IPS-20b (cell line): ENCODE measurements at regions not wholly inside any gene's neighbourhood (a gene's known extent, or its start where the extent isn't known, plus 50 kb on each side); places are given as distances from the start of the nearest gene placed in this dataset.

Experiments
- H3K27ac ChIP-seq: one replicate; pipeline ENCODE4 v1.5.1; 2013; ENCODE audit warnings: low read length
- H3K27me3 ChIP-seq: 2 replicates; pipeline ENCODE4 v1.6.1; 2013; ENCODE audit warnings: mild to moderate bottlenecking, low read length, inconsistent platforms; ENCODE audit not compliant: insufficient read depth
- H3K36me3 ChIP-seq: 2 replicates; pipeline ENCODE4 v1.6.1; 2013; ENCODE audit warnings: low read depth, mild to moderate bottlenecking, inconsistent platforms, low read length, moderate library complexity; ENCODE audit not compliant: insufficient read depth
- H3K4me1 ChIP-seq: 2 replicates; pipeline ENCODE4 v1.6.1; 2013; ENCODE audit warnings: mild to moderate bottlenecking, control low read depth, inconsistent platforms, low read length, moderate library complexity; ENCODE audit not compliant: insufficient read depth
- H3K4me3 ChIP-seq: 2 replicates; pipeline ENCODE4 v1.5.1; 2013; ENCODE audit warnings: mild to moderate bottlenecking, low read length, inconsistent platforms
- H3K9ac ChIP-seq: 2 replicates; pipeline ENCODE4 v1.6.1; 2013; ENCODE audit warnings: low read depth, mild to moderate bottlenecking, inconsistent platforms, low read length, moderate library complexity
- H3K9me3 ChIP-seq: 2 replicates; pipeline ENCODE4 v1.6.1; 2013; ENCODE audit warnings: mild to moderate bottlenecking, low read depth, low read length, inconsistent platforms; ENCODE audit not compliant: insufficient read depth

DNA sequence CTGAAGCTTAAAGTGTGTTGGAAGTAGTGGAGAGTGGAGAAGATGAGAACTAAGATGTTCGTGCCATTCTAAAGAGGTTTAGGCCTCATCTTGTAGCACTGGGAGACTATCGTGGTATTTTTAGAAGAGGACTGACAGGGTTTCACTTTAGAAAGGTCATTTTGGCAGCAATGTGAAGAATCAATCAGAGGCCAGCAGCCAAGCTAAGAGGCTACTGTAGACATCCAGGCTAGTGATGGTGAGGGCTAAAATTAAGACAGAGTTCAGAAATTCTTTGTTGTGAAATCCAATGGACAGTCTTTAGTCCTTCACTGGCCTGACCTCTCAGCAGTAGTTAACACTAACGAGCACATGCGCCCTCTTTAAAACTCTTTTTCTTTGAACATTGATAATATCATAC is 288.2 kb downstream of the TBL1XR1 start:
- H3K9ac ChIP-seq: no peak overlapping the region
- no peak overlapping the region for H3K27ac ChIP-seq
- H3K9me3 ChIP-seq: no peaks in the 10 kb centered on the region
- 0 out of 2 replicates have a peak, but pooled peaks cover 4% of the 10 kb centered on the region for H3K4me1 ChIP-seq
- no peaks in the 10 kb centered on the region for H3K36me3 ChIP-seq
- H3K4me3 ChIP-seq: no peak overlapping the region
- no peaks in the 10 kb centered on the region for H3K27me3 ChIP-seq

DNA sequence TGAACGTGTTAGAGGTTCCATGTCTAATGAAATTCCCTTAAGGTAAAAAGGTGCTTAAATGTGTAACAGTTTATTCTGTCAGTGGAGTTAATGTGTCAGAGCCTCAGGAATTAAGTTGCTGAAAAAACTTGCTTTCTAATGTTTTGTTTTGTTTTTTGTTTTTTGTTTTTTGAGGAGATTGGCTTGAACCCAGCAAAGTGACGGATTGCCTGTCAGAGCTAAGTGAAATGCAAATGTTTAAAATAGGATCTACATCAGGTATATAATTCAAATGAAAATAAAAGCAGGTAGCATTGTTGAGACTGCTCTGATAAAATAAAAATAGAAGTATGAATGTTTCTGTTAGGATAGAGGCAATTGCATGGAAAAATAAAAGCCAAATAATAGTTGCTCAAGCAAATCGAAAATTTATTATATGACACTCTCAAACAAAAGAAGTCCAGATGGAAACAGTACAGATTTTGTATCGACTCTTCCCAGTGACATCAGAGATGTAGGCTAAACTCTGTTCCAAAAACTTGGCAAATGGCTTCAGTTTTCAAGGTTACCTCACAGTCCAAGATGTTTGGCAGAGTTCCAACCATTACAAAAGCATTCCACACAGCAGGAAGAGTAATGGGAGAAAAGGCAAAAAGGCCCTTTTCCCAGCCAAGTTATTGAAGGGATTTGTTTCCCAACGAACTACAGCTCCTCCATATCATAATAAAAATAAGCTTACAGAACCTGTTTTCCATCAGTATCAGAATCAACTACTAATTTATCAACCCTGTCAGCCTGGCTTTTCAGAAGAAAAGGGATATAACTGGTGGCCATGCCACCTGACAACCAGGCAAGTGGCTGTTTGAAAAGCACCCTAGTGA is 291.0 kb downstream of the TBL1XR1 start:
- 0 out of 2 replicates have a peak, but pooled peaks cover 4% of the 10 kb centered on the region for H3K4me1 ChIP-seq
- H3K9me3 ChIP-seq: no peaks in the 10 kb centered on the region
- H3K27ac ChIP-seq: no peak overlapping the region
- no peak overlapping the region for H3K4me3 ChIP-seq
- H3K27me3 ChIP-seq: no peaks in the 10 kb centered on the region
- no peaks in the 10 kb centered on the region for H3K36me3 ChIP-seq
- no peak overlapping the region for H3K9ac ChIP-seq

DNA sequence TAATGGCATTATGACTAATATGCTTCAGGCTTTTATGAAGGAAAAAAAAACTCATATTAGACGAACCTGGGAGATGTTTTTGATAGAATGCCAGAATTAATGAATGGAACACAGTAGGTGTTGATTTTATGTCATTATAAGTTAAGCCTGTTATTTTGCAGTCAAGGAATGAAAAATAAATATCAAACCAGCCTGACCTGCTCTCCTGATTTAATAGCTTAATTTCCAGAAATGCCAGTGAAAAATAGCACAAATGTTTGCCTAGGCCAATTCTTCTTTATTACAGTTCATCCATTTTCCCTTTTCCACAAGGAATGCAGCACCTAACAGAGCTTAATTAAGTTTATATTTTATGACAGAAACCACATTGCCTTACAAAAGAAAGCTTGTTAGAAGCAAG is 292.0 kb downstream of the TBL1XR1 start:
- H3K4me1 ChIP-seq: 0 out of 2 replicates have a peak, but pooled peaks cover 4% of the 10 kb centered on the region
- H3K27ac ChIP-seq: no peak overlapping the region
- no peak overlapping the region for H3K9ac ChIP-seq
- no peak overlapping the region for H3K4me3 ChIP-seq
- H3K9me3 ChIP-seq: no peaks in the 10 kb centered on the region
- H3K27me3 ChIP-seq: no peaks in the 10 kb centered on the region
- H3K36me3 ChIP-seq: no peaks in the 10 kb centered on the region

DNA sequence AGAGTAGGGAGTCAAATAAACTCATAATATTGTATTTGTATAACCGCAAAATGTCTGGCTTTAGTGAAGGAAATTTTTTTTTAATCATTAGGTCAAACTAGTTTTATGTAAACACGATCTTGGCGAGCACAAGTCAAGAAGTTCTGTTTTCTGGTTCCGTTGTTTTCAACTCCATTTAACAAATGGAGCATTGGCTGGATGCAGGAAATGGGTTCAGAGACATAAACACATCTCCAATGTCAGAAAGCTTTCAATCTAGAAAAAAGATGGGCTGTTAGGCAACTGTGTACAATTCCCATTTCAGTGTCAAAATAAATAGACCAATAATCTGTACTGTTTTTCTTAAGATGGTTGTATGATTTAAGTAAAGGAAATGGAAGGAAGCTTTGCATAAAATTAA is 292.8 kb downstream of the TBL1XR1 start:
- Histone ChIP-seq H3K36me3 (no peaks in the 10 kb centered on the region), H3K27ac (no peak overlapping the region), H3K27me3 (no peaks in the 10 kb centered on the region), H3K4me1 (0 out of 2 replicates have a peak, but pooled peaks cover 4% of the 10 kb centered on the region), H3K4me3 (no peak overlapping the region), H3K9ac (no peak overlapping the region), H3K9me3 (no peaks in the 10 kb centered on the region)

DNA sequence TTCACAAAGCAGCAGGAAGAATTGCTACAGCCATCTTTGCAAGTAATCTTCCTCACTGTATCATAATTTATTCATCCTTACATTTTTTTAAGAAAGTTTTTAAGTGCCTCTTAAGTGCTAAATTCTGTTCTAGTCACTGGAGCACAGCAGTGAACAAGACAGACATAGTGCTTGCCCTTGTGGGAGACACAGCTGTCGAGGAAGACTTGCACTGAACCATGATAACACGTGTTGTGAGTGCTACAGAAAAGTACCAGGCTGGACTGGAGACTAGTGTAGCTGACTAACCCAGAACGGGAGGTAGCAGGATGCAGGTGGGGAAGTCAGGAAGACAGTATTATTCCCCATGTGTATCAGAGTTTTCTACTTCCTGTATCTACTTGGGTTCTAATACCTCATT is 300.6 kb downstream of the TBL1XR1 start:
- no peaks in the 10 kb centered on the region for H3K9me3 ChIP-seq
- no peak overlapping the region for H3K27ac ChIP-seq
- no peaks in the 10 kb centered on the region for H3K4me1 ChIP-seq
- no peak overlapping the region for H3K9ac ChIP-seq
- H3K36me3 ChIP-seq: no peaks in the 10 kb centered on the region
- no peak overlapping the region for H3K4me3 ChIP-seq
- H3K27me3 ChIP-seq: no peaks in the 10 kb centered on the region

DNA sequence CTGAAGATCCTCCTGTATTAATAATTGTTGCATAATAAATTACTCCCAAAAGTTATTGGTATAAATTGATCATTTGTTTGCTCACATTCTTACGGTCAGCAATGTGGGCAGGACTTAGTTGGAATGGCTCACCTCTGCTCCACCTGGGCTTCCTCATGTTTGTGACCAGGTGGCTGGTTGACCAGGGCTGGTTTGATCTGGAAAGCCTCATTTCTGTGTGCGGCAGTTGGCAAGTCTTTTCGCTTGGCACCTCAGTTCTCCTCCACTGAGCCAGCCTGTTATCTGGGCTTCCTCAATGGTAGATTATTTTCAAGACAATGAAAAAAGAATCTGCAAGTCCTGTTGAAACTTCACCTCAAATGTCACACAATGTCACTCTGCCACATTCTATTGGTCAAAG is 301.1 kb downstream of the TBL1XR1 start:
- no peak overlapping the region for H3K27ac ChIP-seq
- H3K9me3 ChIP-seq: no peaks in the 10 kb centered on the region
- H3K36me3 ChIP-seq: no peaks in the 10 kb centered on the region
- H3K9ac ChIP-seq: no peak overlapping the region
- H3K4me1 ChIP-seq: no peaks in the 10 kb centered on the region
- H3K27me3 ChIP-seq: no peaks in the 10 kb centered on the region
- H3K4me3 ChIP-seq: no peak overlapping the region

DNA sequence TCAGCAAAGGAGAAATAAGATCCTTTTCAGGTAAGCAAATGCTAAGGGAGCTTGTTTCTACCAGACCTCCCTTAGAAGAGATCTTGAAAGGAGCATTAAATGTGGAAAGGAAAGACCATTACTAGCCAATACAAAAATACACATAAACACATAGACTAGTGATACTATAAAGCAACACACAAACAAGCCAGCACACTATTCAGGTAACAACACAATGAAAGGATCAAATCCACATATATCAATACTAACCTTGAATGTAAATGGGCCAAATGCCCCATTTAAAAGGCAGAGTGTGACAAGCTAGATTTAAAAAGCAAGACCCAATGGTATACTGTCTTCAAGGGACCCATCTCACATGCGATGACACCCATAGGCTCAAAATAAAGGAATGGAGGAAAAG is 317.6 kb downstream of the TBL1XR1 start:
- Histone ChIP-seq H3K36me3 (no peaks in the 10 kb centered on the region), H3K4me1 (no peaks in the 10 kb centered on the region), H3K9ac (no peak overlapping the region), H3K9me3 (peaks cover 3% of the 10 kb centered on the region), H3K27ac (no peak overlapping the region), H3K27me3 (no peaks in the 10 kb centered on the region), H3K4me3 (no peak overlapping the region)

DNA sequence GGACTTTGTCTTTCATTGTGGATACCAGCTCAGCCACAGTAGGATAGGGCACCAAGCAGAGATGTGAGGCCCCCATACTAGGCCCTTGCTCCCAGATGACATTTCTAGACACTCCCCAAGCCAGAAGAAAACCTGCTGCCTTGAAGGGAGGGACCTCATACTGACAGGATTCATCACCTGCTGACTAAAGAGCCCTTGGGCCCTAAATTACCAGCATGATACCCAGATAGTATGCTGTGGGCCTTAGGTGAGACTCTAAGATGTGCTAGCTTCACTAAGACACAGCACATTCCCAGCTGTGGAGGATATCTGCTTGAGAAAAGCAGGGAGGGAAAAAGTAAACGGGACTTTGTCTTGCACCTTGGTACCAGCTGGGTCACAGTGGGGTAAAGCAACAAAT is 324.0 kb downstream of the TBL1XR1 start:
- H3K36me3 ChIP-seq: no peaks in the 10 kb centered on the region
- H3K4me1 ChIP-seq: peaks cover 3% of the 10 kb centered on the region; the same call in 1 of the 2 replicates
- H3K9me3 ChIP-seq: peaks cover 10% of the 10 kb centered on the region
- H3K9ac ChIP-seq: no peak overlapping the region
- no peak overlapping the region for H3K27ac ChIP-seq
- H3K4me3 ChIP-seq: no peak overlapping the region
- no peaks in the 10 kb centered on the region for H3K27me3 ChIP-seq

DNA sequence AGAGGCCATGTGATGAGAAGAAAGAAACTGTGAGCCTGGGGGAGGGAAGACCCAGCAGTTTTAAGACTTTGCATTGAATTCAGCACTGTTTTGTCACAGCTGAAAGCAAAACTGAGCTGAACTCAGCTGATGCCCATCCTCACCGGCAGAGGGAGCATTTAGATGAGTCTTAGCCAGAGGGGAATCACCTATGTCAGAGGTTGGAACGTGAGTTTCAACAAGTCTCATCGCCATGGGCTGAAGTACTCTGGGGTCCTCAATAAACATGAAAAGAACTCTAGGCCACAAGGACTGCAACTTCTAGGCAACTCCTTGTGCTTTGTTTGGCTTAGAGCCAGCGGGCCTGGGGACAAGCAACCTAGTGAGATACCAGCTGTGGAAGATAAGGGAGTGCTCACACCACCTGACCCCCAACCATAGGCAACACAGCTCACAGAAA is 324.5 kb downstream of the TBL1XR1 start:
- no peak overlapping the region for H3K27ac ChIP-seq
- no peaks in the 10 kb centered on the region for H3K36me3 ChIP-seq
- no peak overlapping the region for H3K9ac ChIP-seq
- no peak overlapping the region for H3K4me3 ChIP-seq
- H3K9me3 ChIP-seq: peaks cover 10% of the 10 kb centered on the region
- H3K4me1 ChIP-seq: peaks cover 3% of the 10 kb centered on the region; the same call in 1 of the 2 replicates
- H3K27me3 ChIP-seq: no peaks in the 10 kb centered on the region

DNA sequence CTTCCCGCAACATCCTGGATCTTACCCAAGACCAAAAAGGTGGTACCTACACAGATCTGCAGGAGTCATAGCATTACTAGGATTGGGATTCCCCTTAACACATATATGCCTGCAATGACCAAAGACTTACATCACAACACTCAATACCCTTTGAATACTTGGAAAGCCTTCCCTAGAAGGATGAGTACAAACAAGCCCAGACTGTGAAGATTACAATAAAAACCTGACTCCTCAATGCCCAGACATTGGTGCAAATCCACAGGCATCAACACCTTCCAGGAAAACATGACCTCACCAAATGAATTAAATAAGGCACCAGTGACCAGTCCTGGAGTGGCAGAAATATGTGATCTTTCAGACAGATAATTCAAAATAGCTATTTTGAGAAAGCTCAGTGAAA is 326.8 kb downstream of the TBL1XR1 start:
- H3K4me1 ChIP-seq: peaks cover 3% of the 10 kb centered on the region; the same call in 1 of the 2 replicates
- H3K36me3 ChIP-seq: no peaks in the 10 kb centered on the region
- H3K4me3 ChIP-seq: no peak overlapping the region
- no peaks in the 10 kb centered on the region for H3K27me3 ChIP-seq
- H3K9ac ChIP-seq: no peak overlapping the region
- H3K9me3 ChIP-seq: peaks cover 10% of the 10 kb centered on the region
- no peak overlapping the region for H3K27ac ChIP-seq

DNA sequence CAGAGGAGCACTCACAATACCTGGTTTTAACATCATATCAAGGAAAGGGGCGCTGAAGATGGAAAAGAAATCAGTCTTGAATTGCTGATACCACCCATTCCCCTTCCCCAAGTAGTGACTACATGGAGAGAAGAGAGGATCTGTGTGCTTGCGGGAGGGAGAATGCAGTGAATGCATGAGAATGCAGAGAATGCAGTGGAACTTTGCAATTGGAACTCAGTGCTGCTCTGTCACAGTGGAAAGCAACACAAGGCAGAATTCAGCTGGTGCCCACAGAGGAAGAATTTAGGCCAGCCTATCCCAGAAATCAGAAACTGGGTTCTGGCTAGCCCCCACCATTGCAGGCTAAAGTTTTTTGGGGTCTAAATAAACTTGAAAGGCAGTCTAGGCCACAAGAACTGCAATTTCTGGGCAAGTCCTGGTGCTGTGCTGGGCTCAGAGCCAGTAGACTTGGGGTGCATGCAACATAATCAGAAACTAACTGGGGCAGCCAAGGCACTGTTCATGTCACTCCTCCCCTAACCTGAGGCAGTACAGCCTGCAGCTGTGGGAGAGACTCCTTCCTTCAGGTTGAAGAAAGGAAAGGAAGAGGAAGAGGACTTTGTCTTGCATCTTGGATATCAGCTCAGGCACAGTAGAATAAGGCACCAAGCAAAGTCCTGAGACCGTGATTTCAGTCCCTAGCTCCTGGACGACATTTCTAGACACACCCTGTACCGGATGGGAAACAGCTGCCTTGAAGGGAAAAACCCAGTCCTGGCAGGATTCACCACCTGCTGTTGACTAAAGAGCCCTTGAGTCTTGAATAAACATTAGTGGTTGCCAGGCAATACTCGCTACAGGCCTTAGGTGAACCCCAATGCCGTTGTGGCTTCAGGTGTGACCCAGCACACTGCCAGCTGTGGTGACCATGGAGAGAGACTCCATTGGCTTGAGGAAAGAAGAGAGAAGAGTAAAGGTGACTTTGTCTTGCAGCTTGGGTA is 329.3 kb downstream of the TBL1XR1 start:
- no peaks in the 10 kb centered on the region for H3K27me3 ChIP-seq
- no peak overlapping the region for H3K27ac ChIP-seq
- H3K9ac ChIP-seq: no peak overlapping the region

More for the DNA sequence above, 329.3 kb downstream of the TBL1XR1 start:
- no peak overlapping the region for H3K4me3 ChIP-seq
- H3K36me3 ChIP-seq: no peaks in the 10 kb centered on the region
- H3K4me1 ChIP-seq: peaks cover 3% of the 10 kb centered on the region; the same call in 1 of the 2 replicates
- peaks cover 10% of the 10 kb centered on the region for H3K9me3 ChIP-seq
